Fibroblast of mammary gland (primary cell): ENCODE measurements at regions not wholly inside any gene's neighbourhood (a gene's known extent, or its start where the extent isn't known, plus 50 kb on each side); places are given as distances from the start of the nearest gene placed in this dataset.

Source experiments
- DNase-seq: peaks from one replicate; pipeline ENCODE4 v3.0.0-alpha.2; 2010; ENCODE audit warnings: low read depth
- H3K4me3 ChIP-seq: 2 replicates; pipeline ENCODE4 v1.5.1; 2011; ENCODE audit warnings: low read depth, mild to moderate bottlenecking, low read length, moderate library complexity; ENCODE audit not compliant: control insufficient read depth
- TF ChIP-seq, protein P1 (sequence below): conservative IDR thresholded peaks from 2 replicates; pipeline ENCODE4 v1.5.1; 2011; ENCODE audit warnings: low read depth, low read length, inconsistent platforms; ENCODE audit not compliant: control insufficient read depth, insufficient read depth

DNA sequence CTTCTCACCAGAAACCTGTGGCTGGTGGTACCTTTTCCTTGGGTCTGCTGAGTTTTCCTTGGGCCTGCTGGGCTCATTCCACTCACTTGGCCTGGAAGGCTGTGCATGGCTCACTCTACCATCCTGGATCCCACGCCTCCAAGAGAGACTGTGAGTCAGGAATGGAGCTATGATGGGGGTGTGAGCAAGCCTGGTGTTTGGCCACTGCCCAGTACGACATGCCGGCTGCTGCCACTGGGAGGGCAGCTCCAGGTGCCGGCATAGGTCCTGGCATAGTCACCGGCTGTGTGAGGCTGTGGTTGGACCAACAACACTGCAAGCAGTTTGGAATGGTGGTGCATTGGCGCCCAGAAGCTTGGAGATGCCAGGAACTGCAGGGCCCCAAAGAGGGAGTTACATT lies 721.7 kb downstream of the PCDH18 start:
- no peak overlapping the region for H3K4me3 ChIP-seq
- no peak for DNase-seq
- TF ChIP-seq, protein P1, sequence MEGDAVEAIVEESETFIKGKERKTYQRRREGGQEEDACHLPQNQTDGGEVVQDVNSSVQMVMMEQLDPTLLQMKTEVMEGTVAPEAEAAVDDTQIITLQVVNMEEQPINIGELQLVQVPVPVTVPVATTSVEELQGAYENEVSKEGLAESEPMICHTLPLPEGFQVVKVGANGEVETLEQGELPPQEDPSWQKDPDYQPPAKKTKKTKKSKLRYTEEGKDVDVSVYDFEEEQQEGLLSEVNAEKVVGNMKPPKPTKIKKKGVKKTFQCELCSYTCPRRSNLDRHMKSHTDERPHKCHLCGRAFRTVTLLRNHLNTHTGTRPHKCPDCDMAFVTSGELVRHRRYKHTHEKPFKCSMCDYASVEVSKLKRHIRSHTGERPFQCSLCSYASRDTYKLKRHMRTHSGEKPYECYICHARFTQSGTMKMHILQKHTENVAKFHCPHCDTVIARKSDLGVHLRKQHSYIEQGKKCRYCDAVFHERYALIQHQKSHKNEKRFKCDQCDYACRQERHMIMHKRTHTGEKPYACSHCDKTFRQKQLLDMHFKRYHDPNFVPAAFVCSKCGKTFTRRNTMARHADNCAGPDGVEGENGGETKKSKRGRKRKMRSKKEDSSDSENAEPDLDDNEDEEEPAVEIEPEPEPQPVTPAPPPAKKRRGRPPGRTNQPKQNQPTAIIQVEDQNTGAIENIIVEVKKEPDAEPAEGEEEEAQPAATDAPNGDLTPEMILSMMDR, result no peak

GRCh38 chr4:136806844-136807243 lies 725.5 kb downstream of the PCDH18 start:
- no peak for DNase-seq
- TF ChIP-seq, protein P1, result no peak
- no peak overlapping the region for H3K4me3 ChIP-seq

DNA sequence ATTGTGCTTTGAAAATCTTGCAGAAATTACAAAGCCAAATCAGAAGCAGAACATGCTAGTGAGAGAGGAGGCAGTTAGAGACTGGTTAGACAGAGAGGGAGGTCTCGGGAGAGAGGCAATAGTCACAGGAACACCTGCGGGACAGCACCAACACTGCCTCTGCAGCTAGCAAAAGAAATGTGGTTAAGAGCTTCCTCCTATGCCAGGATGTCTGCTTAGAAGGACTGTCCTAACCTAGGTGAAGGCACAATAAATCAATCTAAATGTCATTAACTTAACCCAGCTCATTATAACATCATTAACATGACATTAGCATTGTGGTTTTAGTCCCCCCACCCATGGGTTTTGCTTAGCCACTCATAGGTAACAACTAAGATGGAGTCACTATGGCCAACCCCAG lies 726.7 kb downstream of the PCDH18 start:
- TF ChIP-seq, protein P1, result no peak
- no peak for DNase-seq
- H3K4me3 ChIP-seq, result no peak overlapping the region

GRCh38 chr4:136803433-136803832 lies 728.9 kb downstream of the PCDH18 start:
- TF ChIP-seq, protein P1, result no peak
- no peak overlapping the region for H3K4me3 ChIP-seq
- DNase-seq, result no peak

GRCh38 chr4:136800248-136800647 lies 732.0 kb downstream of the PCDH18 start:
- TF ChIP-seq, protein P1, result no peak
- DNase-seq, result no peak
- no peak overlapping the region for H3K4me3 ChIP-seq

DNA sequence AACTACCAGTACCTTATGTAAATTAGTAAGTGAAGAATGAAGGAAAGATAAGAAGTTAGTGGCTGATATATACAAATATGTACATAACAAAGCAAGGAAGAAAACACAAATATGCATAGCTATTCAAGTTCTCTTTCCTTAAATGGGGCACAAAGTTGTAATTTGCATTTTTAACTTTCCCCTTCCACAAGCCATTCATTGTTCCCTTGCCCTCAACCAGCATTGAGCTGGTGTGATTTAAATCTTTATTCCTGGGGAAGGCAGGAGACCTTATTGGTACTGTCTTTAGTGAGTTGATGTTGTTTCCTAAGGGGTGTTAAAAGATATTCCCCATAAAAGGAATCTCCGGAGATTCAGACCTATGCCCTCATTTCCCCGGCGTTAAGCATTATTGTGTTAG lies 735.3 kb downstream of the PCDH18 start:
- TF ChIP-seq, protein P1, result no peak
- H3K4me3 ChIP-seq, result no peak overlapping the region
- DNase-seq, result no peak

- TF ChIP-seq, protein P1, result no peak
- peak; percentile 1 for DNase-seq
- no peak overlapping the region for H3K4me3 ChIP-seq
Measured at GRCh38 chr4:136793848-136794247, 738.4 kb downstream of the PCDH18 start.
